Eye (tissue), 1 donor: ENCODE measurements at regions not wholly inside any gene's neighbourhood (a gene's known extent, or its start where the extent isn't known, plus 50 kb on each side); places are given as distances from the start of the nearest gene placed in this dataset.
"Not testable (repeated sequence)": the region's sequence is repeated elsewhere in the genome, so short reads cannot be mapped to it uniquely, and the experiment has no call there.

Experiments
- DNase-seq: peaks from one replicate; pipeline ENCODE4 v3.0.0-alpha.2; 2015

- no peak for DNase-seq
Observed at GRCh38 chr10:76657337-76658012, 980.1 kb downstream of the KCNMA1 start.

DNA sequence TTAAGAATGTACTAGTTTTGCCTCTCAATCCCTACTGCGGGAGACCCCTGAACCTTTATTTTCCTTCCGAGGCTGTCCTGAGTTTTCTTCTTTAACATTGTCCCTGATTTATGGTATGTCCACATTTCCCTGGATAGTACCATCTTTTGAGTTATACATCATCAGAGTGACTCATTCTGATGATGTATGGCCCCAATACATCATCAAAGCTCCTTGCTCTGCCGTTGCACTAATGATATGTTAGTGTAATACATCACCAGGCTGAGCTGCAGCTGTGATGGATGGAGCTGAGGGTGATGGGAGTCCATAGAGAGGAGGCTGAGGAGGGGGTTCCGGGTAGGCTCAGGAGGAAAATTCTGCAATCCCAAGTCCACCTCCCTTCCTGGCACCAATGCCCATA is 986.5 kb downstream of the KCNMA1 start:
- no peak for DNase-seq

DNA sequence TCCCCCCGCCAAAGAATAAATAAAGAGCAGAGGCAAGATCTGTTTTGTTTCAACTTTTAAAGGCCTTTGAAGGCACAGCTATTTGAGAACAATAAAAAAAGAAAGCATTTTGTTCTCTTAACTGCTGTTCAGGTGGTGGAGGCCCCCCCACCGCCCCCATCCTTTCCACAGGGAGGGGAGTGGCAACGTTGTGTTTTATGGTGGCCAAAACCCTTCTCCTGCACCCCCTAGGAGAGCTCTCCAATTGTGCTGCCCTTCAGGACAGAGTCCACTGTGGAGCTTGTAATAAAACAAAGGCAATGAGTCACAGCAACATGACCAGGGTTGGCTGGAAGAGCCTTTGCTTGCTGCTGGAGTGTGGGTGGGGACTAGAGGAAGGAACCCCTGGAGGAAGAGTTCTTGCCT is 987.9 kb downstream of the KCNMA1 start:
- DNase-seq, result no peak

GRCh38 chr10:76649254-76649653 is 988.4 kb downstream of the KCNMA1 start:
- no peak for DNase-seq

- no peak for DNase-seq
Observed at GRCh38 chr10:76647301-76647700, 990.3 kb downstream of the KCNMA1 start.

DNA sequence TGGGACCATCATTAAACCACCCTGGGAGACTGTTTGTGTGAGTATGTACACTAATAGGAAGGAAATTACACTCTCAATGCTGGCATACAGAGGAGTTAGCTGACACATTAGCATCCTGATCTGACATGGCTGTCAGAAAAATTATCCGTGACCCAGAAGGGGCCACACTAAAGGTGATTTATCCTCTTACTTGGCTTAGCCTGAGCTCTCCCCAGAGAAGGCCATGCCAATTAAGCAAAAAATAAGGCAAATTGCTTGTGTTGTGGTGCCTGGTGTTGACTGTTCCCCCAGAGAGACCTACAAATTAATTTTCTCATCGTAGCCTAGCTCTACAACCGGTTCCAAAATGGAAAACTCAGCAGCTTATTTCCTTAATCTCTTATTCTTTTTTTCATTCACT is 992.3 kb downstream of the KCNMA1 start:
- DNase-seq, result peak; percentile 80

GRCh38 chr10:76644476-76644875 is 993.1 kb downstream of the KCNMA1 start:
- DNase-seq, result no peak

DNA sequence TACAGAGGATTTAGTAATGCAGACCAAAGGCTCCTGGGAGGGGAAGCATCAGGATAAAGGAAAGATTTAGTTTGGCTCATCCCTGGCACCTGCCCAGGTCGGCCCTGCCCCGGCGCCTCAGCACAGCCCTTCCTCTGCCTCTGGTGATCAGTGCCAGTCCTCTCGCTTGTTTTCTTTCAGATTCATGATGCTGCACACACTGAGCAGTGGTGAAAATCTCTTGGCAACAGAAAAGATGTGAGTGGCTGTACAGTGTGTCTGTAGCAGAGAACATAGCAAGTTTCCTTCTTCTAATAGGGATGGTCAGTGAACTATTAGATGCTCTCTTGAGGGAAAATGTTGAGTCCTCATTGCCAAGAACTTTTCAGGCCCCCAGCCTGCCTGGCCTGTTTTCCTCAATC is 994.1 kb downstream of the KCNMA1 start:
- no peak for DNase-seq

DNA sequence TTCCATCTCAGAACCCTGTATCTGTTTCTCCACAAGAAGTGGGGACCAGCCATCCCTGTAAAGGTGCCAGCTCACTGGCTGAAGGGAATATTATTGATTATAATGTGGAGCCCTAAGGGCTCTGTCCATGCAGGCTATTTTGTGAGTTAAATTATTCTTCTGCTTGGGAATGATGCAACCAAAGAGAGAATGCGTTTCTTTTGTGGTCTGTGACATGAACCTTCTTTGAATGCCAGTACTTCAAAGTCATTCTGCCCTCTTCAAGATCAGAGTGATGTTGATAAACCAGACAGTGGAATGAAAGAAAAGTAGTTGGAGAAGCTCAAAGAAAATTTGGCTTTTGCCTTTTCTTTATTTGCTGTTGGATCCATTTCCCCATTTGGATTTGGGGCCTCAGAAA is 995.2 kb downstream of the KCNMA1 start:
- DNase-seq, result no peak

- no peak for DNase-seq
Observed at GRCh38 chr10:76641215-76641614, 996.4 kb downstream of the KCNMA1 start.

GRCh38 chr10:76640806-76641205 is 996.8 kb downstream of the KCNMA1 start:
- DNase-seq, result no peak

DNA sequence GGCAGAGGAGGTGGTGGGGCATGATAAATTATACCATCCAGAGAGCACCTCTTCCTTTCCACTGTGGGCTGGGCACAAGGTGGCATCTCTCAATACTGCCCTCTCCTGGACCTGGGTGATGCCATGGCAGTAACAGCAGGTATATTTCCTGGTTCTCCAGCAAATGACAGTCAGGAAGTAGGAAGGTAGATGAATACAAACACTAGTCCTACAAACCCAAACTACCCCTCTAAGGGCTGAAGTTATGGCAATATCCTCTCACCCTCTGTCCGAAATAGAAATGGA is 1004.9 kb downstream of the KCNMA1 start:
- DNase-seq, result no peak

GRCh38 chr10:76631884-76632766 is 1005.5 kb downstream of the KCNMA1 start:
- DNase-seq, result peak; percentile 62

DNA sequence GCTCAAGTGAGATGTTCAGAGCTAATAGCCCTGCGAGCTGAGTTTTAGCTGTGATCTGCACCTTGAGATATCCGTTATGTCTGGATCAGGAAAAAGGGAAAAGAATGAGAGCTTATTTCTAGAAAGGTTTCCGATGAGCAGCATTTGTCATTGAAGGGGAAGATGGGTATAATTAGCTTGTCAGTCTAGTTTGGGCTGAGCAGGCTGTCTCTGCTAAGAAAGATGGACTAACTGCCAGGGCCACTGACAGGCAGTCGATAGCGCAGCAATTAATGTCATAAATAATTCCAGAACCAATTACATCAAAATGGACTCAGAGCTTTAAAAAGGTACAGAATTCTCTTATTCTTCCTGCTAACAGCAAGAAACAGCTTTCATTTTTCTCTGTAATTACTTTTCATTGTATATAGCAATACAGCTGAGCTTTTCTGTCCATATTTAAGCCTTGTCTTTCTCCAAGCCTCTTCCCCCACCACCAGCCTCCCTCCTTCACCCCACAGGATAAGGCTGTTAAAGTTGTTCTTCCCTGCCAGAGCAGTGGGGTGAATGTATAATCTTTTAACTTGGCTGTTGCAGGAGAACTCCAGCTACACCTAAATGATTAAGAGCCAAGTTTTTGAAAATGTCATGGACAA is 1006.5 kb downstream of the KCNMA1 start:
- DNase-seq, result no peak

- DNase-seq, result no peak
Observed at GRCh38 chr10:76628801-76629200, 1008.8 kb downstream of the KCNMA1 start.

DNA sequence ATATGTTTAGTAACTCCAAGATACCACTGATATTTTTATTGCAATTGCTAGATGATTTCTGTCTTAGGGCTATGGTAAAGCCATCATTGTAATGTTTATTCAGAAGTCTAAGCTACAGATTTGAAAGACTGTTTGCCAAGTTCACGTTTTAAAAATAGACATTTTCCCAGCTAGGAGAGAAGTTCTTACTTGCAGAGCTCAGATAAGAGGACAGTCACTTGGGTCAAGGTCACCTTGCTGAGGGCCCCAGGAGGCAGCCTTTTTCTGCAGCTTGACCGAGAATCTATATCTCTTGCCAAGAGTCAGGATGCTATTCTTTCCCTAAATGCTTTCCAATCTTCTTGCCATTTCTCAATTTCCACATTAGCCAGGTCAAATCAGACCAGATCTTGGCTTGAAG is 1011.2 kb downstream of the KCNMA1 start:
- no peak for DNase-seq

DNA sequence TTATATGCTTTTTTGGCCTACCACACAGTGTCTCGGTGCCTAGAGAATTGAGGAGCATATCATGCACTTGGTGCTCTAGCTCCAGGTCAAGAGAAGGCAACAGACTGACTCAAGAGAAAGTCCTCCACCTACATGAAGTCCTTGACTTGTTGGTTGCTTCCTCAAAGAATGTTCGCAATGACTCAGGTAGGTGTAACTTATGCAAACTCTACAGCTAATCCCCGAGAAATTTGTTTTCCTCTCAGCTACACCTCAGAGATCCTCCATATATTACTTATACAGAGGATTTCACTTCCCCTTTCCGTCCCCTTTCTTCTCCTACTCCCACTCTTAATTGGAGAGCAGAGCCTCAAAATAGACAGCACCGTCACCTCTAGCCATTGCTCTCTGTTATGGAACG is 1013.1 kb downstream of the KCNMA1 start:
- no peak for DNase-seq

GRCh38 chr10:76621886-76622620 is 1015.6 kb downstream of the KCNMA1 start:
- no peak for DNase-seq

GRCh38 chr10:76618641-76619040 is 1019.0 kb downstream of the KCNMA1 start:
- DNase-seq, result no peak

- DNase-seq, result peak; percentile 12
Observed at GRCh38 chr10:76618171-76618570, 1019.4 kb downstream of the KCNMA1 start.

- not testable (repeated sequence) for DNase-seq
Observed at GRCh38 chr10:76616666-76617065, 1020.9 kb downstream of the KCNMA1 start.

DNA sequence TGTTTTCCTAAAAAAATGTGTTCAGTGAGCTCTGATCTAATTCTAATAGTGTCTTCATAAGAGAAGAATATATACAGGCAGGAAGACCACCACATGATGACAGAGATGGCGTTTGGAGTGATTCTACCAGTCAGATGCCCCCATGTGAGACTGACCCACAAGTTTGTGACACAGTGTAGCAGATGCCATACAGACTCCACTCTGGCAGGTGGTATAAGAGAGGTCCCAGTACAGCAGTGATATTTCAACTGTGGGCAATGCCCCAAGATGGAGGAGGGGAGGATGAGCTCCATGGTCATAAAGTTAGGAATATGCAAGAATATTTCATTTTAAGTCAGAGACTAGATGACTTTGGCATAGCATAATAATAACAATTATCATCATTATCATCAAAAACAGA is 1022.6 kb downstream of the KCNMA1 start:
- no peak for DNase-seq
